ENCODE measurements at regions not wholly inside any gene's neighbourhood (a gene's known extent, or its start where the extent isn't known, plus 50 kb on each side); places are given as distances from the start of the nearest gene placed in this dataset.
A peak's percentile ranks its signal among the peaks of the same experiment; 100 is the strongest.

DNA sequence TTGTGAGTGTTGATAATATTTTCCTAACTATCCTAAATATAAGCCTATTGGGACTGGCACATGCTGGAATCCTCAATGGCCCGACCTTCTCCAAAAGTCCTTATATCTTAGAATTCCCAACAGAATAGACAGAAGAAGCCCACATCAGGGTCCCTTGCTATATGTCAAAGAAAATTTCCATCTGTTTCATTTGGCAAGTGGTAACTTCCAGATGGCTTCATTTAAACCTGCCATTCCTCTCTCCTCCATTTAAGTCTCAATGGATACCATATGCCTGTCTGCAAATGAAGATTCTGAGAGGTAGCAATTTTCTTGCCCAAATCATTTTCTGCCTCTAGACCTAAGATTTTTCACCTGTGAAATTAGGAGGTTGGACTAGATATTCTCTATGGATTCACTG is 73.1 kb upstream of the KCNA4 start:
- no peak for DNase-seq

- no peak for DNase-seq
Observed at GRCh38 chr11:30091246-30091645, 74.4 kb upstream of the KCNA4 start.

DNA sequence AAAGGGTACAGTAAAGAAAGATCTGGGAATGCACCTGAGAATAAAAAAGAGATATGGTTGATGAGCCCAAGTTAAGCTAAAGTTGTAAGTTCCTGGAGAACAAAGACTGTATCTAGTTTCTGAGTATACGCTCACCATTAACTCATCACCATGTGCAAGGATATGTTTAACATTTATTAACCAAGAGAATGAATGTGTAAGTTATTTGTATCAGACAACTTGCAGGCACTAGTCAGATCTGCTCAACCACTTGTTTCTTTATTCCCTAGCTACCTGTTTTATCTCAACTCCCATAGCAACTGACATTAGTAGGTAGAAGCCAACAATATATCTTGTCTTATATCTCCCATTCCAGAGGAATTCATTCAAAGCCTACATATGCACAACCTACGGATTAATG is 74.9 kb upstream of the KCNA4 start:
- DNase-seq: no peak

DNA sequence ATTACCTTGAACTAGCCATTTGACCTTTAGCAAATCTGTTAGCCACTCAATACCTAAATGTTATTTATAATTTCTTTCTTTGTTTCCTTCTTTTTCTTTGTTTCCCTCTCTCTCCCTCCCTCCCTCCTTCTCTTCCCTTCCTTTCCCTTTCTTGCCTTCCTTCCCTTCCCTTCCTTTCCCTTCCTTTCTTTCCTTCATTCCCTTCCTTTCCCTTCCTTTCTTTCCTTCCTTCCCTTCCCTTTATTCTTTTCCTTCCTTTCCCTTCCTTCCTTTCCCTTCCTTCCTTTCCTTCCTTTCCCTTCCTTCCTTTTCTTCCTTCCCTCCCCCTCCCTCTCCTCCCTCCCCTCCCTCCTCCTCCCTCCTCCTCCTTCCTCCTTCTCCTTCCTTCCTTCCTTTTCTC is 75.7 kb upstream of the KCNA4 start:
- DNase-seq: no peak

- no peak for DNase-seq
Observed at GRCh38 chr11:30100495-30100894, 83.7 kb upstream of the KCNA4 start.

- DNase-seq: no peak
Observed at GRCh38 chr11:30106222-30107181, 89.7 kb upstream of the KCNA4 start.

DNA sequence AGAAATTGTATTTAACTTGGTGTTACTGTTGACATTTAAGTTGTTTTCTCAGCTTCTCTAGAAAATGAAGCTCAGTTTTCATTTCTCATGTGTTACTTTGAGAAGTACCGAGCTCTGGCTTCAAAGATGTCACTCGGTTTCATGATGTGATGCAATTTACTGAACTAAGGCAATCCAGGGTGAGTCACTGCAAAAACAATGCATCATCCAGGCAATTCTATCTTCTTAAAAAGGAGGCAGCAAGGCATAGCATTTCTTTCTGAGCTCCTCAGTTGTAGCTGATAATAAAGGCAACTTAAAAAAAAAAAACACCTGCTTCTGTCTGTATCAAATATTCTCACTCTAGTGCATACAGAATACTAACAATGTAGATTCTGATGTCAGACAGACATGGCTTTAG is 91.1 kb upstream of the KCNA4 start:
- peak in 2 of 3 donors; percentile 1 to 10 for DNase-seq

DNA sequence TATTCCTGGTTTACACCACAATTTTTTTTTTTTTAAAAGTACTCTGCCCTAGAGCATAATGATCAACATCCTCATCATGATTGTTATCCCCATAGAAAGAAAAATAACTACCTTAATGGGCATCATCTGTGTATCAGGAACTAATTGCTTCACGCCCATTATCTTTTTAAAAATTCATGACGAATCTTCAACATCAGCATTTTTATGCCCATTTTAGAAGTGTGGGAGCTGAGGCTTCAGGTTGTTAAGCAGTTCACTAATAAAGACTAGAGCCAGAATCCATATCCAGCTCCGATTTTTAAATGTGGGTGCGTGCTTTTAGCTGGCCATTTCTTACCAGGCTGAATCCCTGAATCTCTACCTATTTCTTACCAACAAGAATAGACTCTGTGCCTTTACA is 92.9 kb upstream of the KCNA4 start:
- DNase-seq: no peak

GRCh38 chr11:30110691-30111090 is 93.9 kb upstream of the KCNA4 start:
- no peak for DNase-seq

DNA sequence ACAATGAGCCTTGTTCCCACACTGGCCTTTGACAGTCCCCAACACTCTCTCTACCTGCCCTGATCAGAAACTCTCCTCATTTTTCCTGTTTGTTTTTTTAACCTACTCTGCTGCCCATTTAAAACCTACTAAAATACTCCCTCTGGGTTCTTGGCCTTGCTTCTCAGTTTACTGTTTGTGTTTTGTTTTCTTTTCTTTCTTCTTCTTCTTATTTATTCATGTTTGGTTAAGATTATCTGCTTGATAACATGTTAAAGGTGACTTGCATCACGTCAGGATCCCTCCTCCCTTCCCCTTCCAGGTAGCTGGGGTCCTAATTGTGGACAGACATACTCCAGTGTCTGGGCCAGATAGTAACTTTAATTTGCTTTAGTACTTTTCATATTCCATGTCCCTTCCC is 95.0 kb upstream of the KCNA4 start:
- no peak for DNase-seq

DNA sequence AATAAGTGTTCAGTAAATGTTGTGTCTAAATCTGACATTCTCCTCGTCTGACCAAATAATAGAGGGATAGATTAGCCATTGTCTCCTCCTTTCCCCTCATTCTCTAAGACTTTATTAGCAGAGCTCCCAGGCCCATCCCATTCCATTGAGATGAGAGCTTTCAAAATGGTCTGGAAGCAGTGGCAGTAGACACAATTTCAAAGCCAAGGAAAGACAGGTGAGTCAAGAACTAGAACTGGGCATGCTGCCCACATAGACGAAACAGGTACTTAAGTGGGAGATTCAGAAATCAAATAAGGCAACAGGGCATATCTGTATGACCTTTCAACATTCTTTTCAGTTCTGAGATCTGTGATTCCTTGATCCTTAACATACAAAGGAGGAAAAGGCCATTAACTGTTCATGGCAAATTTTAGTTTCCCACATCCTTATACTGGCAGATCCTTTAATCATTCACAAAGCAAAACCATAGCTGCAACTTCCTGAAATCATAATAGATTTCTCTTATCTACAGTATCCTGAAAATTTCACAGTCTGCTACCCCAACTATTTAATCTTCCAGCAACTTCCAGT is 96.6 kb upstream of the KCNA4 start:
- no peak for DNase-seq

- DNase-seq: no peak
Observed at GRCh38 chr11:30116512-30116911, 99.7 kb upstream of the KCNA4 start.

DNA sequence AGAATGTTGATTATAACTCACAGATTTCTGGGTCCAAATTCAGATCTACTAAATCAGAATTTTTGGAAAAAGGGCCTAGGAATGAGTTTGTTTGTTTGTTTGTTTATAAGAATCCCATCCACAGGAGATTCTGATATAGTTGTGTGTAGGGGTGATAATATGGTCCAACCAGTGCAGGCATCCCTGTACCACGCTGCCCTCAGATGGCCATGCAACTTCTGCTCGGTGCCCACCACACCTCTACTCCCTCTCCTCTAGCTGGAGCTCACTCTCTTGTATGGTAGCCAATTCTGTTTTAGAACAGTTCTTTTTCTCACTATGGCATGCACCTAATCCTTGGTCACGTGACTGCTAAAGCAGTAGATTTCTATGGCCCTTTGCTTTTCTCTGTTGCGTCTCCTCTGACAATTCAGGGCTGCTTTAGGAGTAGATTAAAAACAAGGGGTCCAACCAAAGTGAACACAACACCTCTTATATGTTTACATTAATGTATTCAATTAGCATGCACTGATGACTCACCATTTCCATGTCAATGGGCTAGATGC is 103.3 kb upstream of the KCNA4 start:
- DNase-seq: no peak

GRCh38 chr11:30125456-30125855 is 105.4 kb upstream of the FSHB start:
- DNase-seq: no peak

DNA sequence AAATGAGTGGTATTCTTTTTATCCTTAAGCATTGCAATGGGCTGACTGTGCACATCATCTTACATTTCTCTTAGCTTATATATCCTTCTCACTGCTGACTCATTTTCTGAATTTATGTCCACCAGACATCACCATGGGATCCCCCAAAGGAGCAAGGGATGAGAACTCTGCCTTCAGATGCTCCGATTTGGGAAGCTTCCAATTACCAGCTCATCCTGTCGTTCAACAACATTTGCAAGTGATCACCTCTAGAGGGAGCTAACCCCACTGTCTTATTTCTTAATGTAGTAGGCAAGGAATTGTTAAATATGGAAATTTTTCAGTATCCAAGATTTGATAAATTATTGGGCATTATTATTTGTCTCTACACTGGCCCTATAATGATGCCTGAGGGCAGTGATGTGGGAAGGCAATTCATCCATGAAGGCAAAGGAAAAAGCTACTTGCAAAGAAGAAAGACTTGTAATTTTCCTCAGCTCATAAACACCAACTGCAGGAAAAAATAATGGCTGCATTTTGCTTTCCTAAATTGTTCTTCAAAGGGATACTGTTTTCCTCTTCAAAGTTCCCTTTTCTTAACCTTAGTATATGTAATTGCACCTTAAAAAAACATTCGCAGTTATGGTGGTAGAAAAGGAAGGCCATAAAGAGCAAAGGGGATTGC is 102.4 kb upstream of the FSHB start:
- DNase-seq: peak; percentile 21 to 33 (median 27)

DNA sequence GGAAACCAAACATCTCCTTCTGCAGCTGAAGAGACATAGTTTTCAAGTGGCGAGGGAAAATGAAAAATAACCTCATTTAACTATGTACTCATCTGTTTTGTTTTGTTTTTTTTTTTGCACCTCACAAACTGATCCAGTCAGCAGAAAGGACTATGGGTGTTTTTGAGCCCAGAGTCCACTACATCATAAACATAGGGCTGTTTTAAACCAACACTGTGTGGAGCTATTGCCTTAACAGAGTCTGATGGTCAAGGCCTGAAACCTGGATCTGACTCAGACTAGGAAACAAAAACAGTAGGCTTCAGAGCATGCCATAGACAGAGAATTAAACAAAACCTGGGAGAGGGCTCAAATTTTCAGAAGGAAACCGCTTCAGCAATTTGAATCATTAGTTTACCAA is 99.3 kb upstream of the FSHB start:
- no peak for DNase-seq

- no peak for DNase-seq
Observed at GRCh38 chr11:30133281-30133680, 97.5 kb upstream of the FSHB start.

GRCh38 chr11:30143098-30143705 is 87.6 kb upstream of the FSHB start:
- peak; percentile 30 to 63 (median 63) for DNase-seq

GRCh38 chr11:30147293-30147692 is 83.5 kb upstream of the FSHB start:
- DNase-seq: no peak

- DNase-seq: no peak
Observed at GRCh38 chr11:30149998-30150397, 80.8 kb upstream of the FSHB start.

GRCh38 chr11:30150425-30150824 is 80.4 kb upstream of the FSHB start:
- DNase-seq: no peak

DNA sequence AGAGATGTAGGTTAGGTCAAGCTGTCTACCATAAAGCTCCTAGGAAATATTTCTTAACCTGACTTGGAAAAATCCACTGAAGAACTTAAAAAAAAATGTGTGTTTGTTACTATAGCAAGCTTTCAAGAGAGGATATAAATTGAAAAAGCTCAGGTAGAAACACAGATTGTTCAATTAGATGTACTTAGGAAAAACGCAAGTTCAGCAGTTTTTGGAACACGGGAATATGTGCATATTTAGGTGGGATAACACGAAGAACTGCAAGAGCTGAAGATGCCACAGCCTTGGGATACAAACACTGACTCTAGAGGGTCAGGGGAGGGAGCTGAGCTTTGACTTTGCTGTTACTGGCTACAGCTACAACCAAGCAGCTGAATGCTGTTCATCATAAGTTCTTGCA is 77.8 kb upstream of the FSHB start:
- no peak for DNase-seq

- DNase-seq: no peak
Observed at GRCh38 chr11:30155428-30155827, 75.4 kb upstream of the FSHB start.

All from suppressor macrophage treated with lipopolysaccharide for 1 hour (primary cell).